ENCODE measurements at regions not wholly inside any gene's neighbourhood (a gene's known extent, or its start where the extent isn't known, plus 50 kb on each side); places are given as distances from the start of the nearest gene placed in this dataset.
"Not testable (repeated sequence)": the region's sequence is repeated elsewhere in the genome, so short reads cannot be mapped to it uniquely, and the experiment has no call there.

- no peaks in the 10 kb centered on the region for H3K36me3 ChIP-seq (ENCODE audit: control insufficient read depth, insufficient read depth, low read length)
- WGBS (ENCODE audit: insufficient coverage) = 80% methylated on average over 1 of the region's 3 CpGs
- H3K27ac ChIP-seq (ENCODE audit: low read length) = no peak overlapping the region
- DNase-seq = no peak
- peaks cover 2% of the 10 kb centered on the region for H3K9me3 ChIP-seq (replicated peaks; ENCODE audit: control insufficient read depth, low read depth, low read length)
- no peaks in the 10 kb centered on the region for H3K27me3 ChIP-seq (ENCODE audit: control insufficient read depth, insufficient read depth, low read length)
- no peaks in the 10 kb centered on the region for H3K4me1 ChIP-seq (ENCODE audit: control insufficient read depth, insufficient read depth, low read length)
- H3K4me3 ChIP-seq (ENCODE audit: low read length) = no peak overlapping the region
Observed at GRCh38 chr4:111068883-111069282, 446.0 kb upstream of the PITX2 start.

GRCh38 chr4:111070390-111070789 is 447.5 kb upstream of the PITX2 start:
- no peak for DNase-seq
- H3K4me1 ChIP-seq (ENCODE audit: control insufficient read depth, insufficient read depth, low read length) = no peaks in the 10 kb centered on the region
- no peak overlapping the region for H3K27ac ChIP-seq (ENCODE audit: low read length)
- no peaks in the 10 kb centered on the region for H3K36me3 ChIP-seq (ENCODE audit: control insufficient read depth, insufficient read depth, low read length)
- peaks cover 5% of the 10 kb centered on the region for H3K9me3 ChIP-seq (replicated peaks; ENCODE audit: control insufficient read depth, low read depth, low read length)
- no peaks in the 10 kb centered on the region for H3K27me3 ChIP-seq (ENCODE audit: control insufficient read depth, insufficient read depth, low read length)
- no CpG with 5 or more reads among the region's 4 CpGs for WGBS (ENCODE audit: insufficient coverage)
- H3K4me3 ChIP-seq (ENCODE audit: low read length) = no peak overlapping the region

- H3K9me3 ChIP-seq (replicated peaks; ENCODE audit: control insufficient read depth, low read depth, low read length) = peaks cover 5% of the 10 kb centered on the region
- H3K27ac ChIP-seq (ENCODE audit: low read length) = no peak overlapping the region
Observed at GRCh38 chr4:111074523-111075114, 451.7 kb upstream of the PITX2 start.

GRCh38 chr4:111076299-111076698 is 453.4 kb upstream of the PITX2 start:
- H3K36me3 ChIP-seq (ENCODE audit: control insufficient read depth, insufficient read depth, low read length); DNase-seq; H3K4me3 ChIP-seq (ENCODE audit: low read length); H3K27me3 ChIP-seq (ENCODE audit: control insufficient read depth, insufficient read depth, low read length); H3K4me1 ChIP-seq (ENCODE audit: control insufficient read depth, insufficient read depth, low read length); H3K9me3 ChIP-seq (replicated peaks; ENCODE audit: control insufficient read depth, low read depth, low read length); H3K27ac ChIP-seq (ENCODE audit: low read length): not testable (repeated sequence)
- WGBS (ENCODE audit: insufficient coverage) = no CpG with 5 or more reads among the region's 1 CpG

More at GRCh38 chr4:111074523-111075114, 451.7 kb upstream of the PITX2 start:
- H3K27me3 ChIP-seq (ENCODE audit: control insufficient read depth, insufficient read depth, low read length) = no peaks in the 10 kb centered on the region
- H3K4me3 ChIP-seq (ENCODE audit: low read length) = no peak overlapping the region
- WGBS (ENCODE audit: insufficient coverage) = 72% methylated on average over 11 of the region's 12 CpGs
- no peaks in the 10 kb centered on the region for H3K4me1 ChIP-seq (ENCODE audit: control insufficient read depth, insufficient read depth, low read length)
- DNase-seq = no peak
- no peaks in the 10 kb centered on the region for H3K36me3 ChIP-seq (ENCODE audit: control insufficient read depth, insufficient read depth, low read length)

- Histone ChIP-seq H3K4me1 (ENCODE audit: control insufficient read depth, insufficient read depth, low read length) (no peaks in the 10 kb centered on the region), H3K4me3 (ENCODE audit: low read length) (no peak overlapping the region), H3K9me3 (replicated peaks; ENCODE audit: control insufficient read depth, low read depth, low read length) (no peaks in the 10 kb centered on the region), H3K27ac (ENCODE audit: low read length) (no peak overlapping the region), H3K27me3 (ENCODE audit: control insufficient read depth, insufficient read depth, low read length) (no peaks in the 10 kb centered on the region), H3K36me3 (ENCODE audit: control insufficient read depth, insufficient read depth, low read length) (no peaks in the 10 kb centered on the region)
- no CpG with 5 or more reads among the region's 1 CpG for WGBS (ENCODE audit: insufficient coverage)
- DNase-seq = no peak
Observed at GRCh38 chr4:111108153-111108552, 485.3 kb upstream of the PITX2 start.

- DNase-seq = no peak
- no peak overlapping the region for H3K4me3 ChIP-seq (ENCODE audit: low read length)
- no peak overlapping the region for H3K27ac ChIP-seq (ENCODE audit: low read length)
- no peaks in the 10 kb centered on the region for H3K9me3 ChIP-seq (replicated peaks; ENCODE audit: control insufficient read depth, low read depth, low read length)
- no peaks in the 10 kb centered on the region for H3K36me3 ChIP-seq (ENCODE audit: control insufficient read depth, insufficient read depth, low read length)
- H3K4me1 ChIP-seq (ENCODE audit: control insufficient read depth, insufficient read depth, low read length) = no peaks in the 10 kb centered on the region
- H3K27me3 ChIP-seq (ENCODE audit: control insufficient read depth, insufficient read depth, low read length) = no peaks in the 10 kb centered on the region
- no CpG with 5 or more reads among the region's 3 CpGs for WGBS (ENCODE audit: insufficient coverage)
Observed at GRCh38 chr4:111113591-111113990, 490.7 kb upstream of the PITX2 start.

- no peak for DNase-seq
- no peaks in the 10 kb centered on the region for H3K27me3 ChIP-seq (ENCODE audit: control insufficient read depth, insufficient read depth, low read length)
- no CpG with 5 or more reads among the region's 4 CpGs for WGBS (ENCODE audit: insufficient coverage)
- no peak overlapping the region for H3K27ac ChIP-seq (ENCODE audit: low read length)
- no peaks in the 10 kb centered on the region for H3K9me3 ChIP-seq (replicated peaks; ENCODE audit: control insufficient read depth, low read depth, low read length)
- no peaks in the 10 kb centered on the region for H3K36me3 ChIP-seq (ENCODE audit: control insufficient read depth, insufficient read depth, low read length)
- no peaks in the 10 kb centered on the region for H3K4me1 ChIP-seq (ENCODE audit: control insufficient read depth, insufficient read depth, low read length)
- H3K4me3 ChIP-seq (ENCODE audit: low read length) = no peak overlapping the region
Observed at GRCh38 chr4:111115881-111116280, 493.0 kb upstream of the PITX2 start.

GRCh38 chr4:111120191-111120590 is 497.3 kb upstream of the PITX2 start:
- H3K27ac ChIP-seq (ENCODE audit: low read length) = no peak overlapping the region
- no peaks in the 10 kb centered on the region for H3K9me3 ChIP-seq (replicated peaks; ENCODE audit: control insufficient read depth, low read depth, low read length)
- H3K4me1 ChIP-seq (ENCODE audit: control insufficient read depth, insufficient read depth, low read length) = no peaks in the 10 kb centered on the region
- H3K36me3 ChIP-seq (ENCODE audit: control insufficient read depth, insufficient read depth, low read length) = no peaks in the 10 kb centered on the region
- no peak overlapping the region for H3K4me3 ChIP-seq (ENCODE audit: low read length)
- DNase-seq = no peak
- H3K27me3 ChIP-seq (ENCODE audit: control insufficient read depth, insufficient read depth, low read length) = no peaks in the 10 kb centered on the region

GRCh38 chr4:111126340-111126739 is 503.5 kb upstream of the PITX2 start:
- Histone ChIP-seq H3K9me3 (replicated peaks; ENCODE audit: control insufficient read depth, low read depth, low read length) (no peaks in the 10 kb centered on the region), H3K4me3 (ENCODE audit: low read length) (no peak overlapping the region), H3K36me3 (ENCODE audit: control insufficient read depth, insufficient read depth, low read length) (no peaks in the 10 kb centered on the region), H3K4me1 (ENCODE audit: control insufficient read depth, insufficient read depth, low read length) (no peaks in the 10 kb centered on the region), H3K27ac (ENCODE audit: low read length) (no peak overlapping the region), H3K27me3 (ENCODE audit: control insufficient read depth, insufficient read depth, low read length) (no peaks in the 10 kb centered on the region)
- DNase-seq = no peak
- 63% methylated on average over 1 of the region's 2 CpGs for WGBS (ENCODE audit: insufficient coverage)

- H3K36me3 ChIP-seq (ENCODE audit: control insufficient read depth, insufficient read depth, low read length) = no peaks in the 10 kb centered on the region
- H3K4me1 ChIP-seq (ENCODE audit: control insufficient read depth, insufficient read depth, low read length) = no peaks in the 10 kb centered on the region
Observed at GRCh38 chr4:111127841-111128240, 505.0 kb upstream of the PITX2 start.

GRCh38 chr4:111128327-111128726 is 505.4 kb upstream of the PITX2 start:
- DNase-seq = peak; percentile 1
- no peaks in the 10 kb centered on the region for H3K27me3 ChIP-seq (ENCODE audit: control insufficient read depth, insufficient read depth, low read length)
- WGBS (ENCODE audit: insufficient coverage) = no CpG with 5 or more reads among the region's 1 CpG
- H3K36me3 ChIP-seq (ENCODE audit: control insufficient read depth, insufficient read depth, low read length) = no peaks in the 10 kb centered on the region
- no peak overlapping the region for H3K27ac ChIP-seq (ENCODE audit: low read length)
- H3K4me3 ChIP-seq (ENCODE audit: low read length) = no peak overlapping the region
- H3K9me3 ChIP-seq (replicated peaks; ENCODE audit: control insufficient read depth, low read depth, low read length) = no peaks in the 10 kb centered on the region
- no peaks in the 10 kb centered on the region for H3K4me1 ChIP-seq (ENCODE audit: control insufficient read depth, insufficient read depth, low read length)

More at GRCh38 chr4:111127841-111128240, 505.0 kb upstream of the PITX2 start:
- H3K9me3 ChIP-seq (replicated peaks; ENCODE audit: control insufficient read depth, low read depth, low read length) = no peaks in the 10 kb centered on the region
- H3K4me3 ChIP-seq (ENCODE audit: low read length) = no peak overlapping the region
- H3K27me3 ChIP-seq (ENCODE audit: control insufficient read depth, insufficient read depth, low read length) = no peaks in the 10 kb centered on the region
- DNase-seq = no peak
- no peak overlapping the region for H3K27ac ChIP-seq (ENCODE audit: low read length)
- 74% methylated on average over 3 of the region's 5 CpGs for WGBS (ENCODE audit: insufficient coverage)
